Brain microvascular endothelial cell (primary cell): ENCODE measurements at regions not wholly inside any gene's neighbourhood (a gene's known extent, or its start where the extent isn't known, plus 50 kb on each side); places are given as distances from the start of the nearest gene placed in this dataset.

Experiments
- DNase-seq: peaks from one replicate; pipeline ENCODE4 v3.0.0-alpha.2; 2020
- H3K27ac ChIP-seq: fragments of 250-450 bp; sonication (Bioruptor Pico); 2 replicates; pipeline ENCODE4 v1.5.1; 2020; ENCODE audit warnings: mild to moderate bottlenecking, moderate library complexity
- H3K27me3 ChIP-seq: fragments of 250-450 bp; sonication (Bioruptor Pico); replicated peaks from 2 replicates; pipeline ENCODE4 v1.5.1; 2020; ENCODE audit warnings: mild to moderate bottlenecking
- H3K36me3 ChIP-seq: fragments of 250-450 bp; sonication (Bioruptor Pico); replicated peaks from 2 replicates; pipeline ENCODE4 v1.5.1; 2020; ENCODE audit warnings: mild to moderate bottlenecking
- H3K4me3 ChIP-seq: 2 replicates; pipeline ENCODE4 v1.5.1; 2011; ENCODE audit warnings: low read depth, mild to moderate bottlenecking, control low read depth, low read length, moderate library complexity
- in situ Hi-C: cut with HindIII; loops from 2 replicates; pipeline ENCODE4 v1.10.0; 2017; ENCODE audit warnings: low sequenced_read_pairs, low pct_ligation_motif_present
- TF ChIP-seq, protein P1 (sequence below): IDR thresholded peaks from 2 replicates; pipeline ENCODE4 v1.5.1; 2011; ENCODE audit warnings: low read depth, mild to moderate bottlenecking, moderate library complexity, low read length, control low read depth, inconsistent platforms; ENCODE audit errors: missing control alignments

- Histone ChIP-seq H3K4me3 (no peak overlapping the region), H3K27ac (no peak overlapping the region), H3K27me3 (peaks cover 10% of the 10 kb centered on the region), H3K36me3 (no peaks in the 10 kb centered on the region)
- DNase-seq, result no peak
- in situ Hi-C loops, result no loop called here
- TF ChIP-seq, protein P1, sequence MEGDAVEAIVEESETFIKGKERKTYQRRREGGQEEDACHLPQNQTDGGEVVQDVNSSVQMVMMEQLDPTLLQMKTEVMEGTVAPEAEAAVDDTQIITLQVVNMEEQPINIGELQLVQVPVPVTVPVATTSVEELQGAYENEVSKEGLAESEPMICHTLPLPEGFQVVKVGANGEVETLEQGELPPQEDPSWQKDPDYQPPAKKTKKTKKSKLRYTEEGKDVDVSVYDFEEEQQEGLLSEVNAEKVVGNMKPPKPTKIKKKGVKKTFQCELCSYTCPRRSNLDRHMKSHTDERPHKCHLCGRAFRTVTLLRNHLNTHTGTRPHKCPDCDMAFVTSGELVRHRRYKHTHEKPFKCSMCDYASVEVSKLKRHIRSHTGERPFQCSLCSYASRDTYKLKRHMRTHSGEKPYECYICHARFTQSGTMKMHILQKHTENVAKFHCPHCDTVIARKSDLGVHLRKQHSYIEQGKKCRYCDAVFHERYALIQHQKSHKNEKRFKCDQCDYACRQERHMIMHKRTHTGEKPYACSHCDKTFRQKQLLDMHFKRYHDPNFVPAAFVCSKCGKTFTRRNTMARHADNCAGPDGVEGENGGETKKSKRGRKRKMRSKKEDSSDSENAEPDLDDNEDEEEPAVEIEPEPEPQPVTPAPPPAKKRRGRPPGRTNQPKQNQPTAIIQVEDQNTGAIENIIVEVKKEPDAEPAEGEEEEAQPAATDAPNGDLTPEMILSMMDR, result no peak
These were observed 80.1 kb upstream of the ALDH1B1 start for GRCh38 chr9:38312406-38312805.

- Histone ChIP-seq H3K36me3 (no peaks in the 10 kb centered on the region), H3K27ac (no peak overlapping the region), H3K4me3 (no peak overlapping the region), H3K27me3 (peaks cover 10% of the 10 kb centered on the region)
- TF ChIP-seq, protein P1, result no peak
- in situ Hi-C loops, result no loop called here
- DNase-seq, result no peak
These were observed 80.9 kb upstream of the ALDH1B1 start for GRCh38 chr9:38311382-38312270.

DNA sequence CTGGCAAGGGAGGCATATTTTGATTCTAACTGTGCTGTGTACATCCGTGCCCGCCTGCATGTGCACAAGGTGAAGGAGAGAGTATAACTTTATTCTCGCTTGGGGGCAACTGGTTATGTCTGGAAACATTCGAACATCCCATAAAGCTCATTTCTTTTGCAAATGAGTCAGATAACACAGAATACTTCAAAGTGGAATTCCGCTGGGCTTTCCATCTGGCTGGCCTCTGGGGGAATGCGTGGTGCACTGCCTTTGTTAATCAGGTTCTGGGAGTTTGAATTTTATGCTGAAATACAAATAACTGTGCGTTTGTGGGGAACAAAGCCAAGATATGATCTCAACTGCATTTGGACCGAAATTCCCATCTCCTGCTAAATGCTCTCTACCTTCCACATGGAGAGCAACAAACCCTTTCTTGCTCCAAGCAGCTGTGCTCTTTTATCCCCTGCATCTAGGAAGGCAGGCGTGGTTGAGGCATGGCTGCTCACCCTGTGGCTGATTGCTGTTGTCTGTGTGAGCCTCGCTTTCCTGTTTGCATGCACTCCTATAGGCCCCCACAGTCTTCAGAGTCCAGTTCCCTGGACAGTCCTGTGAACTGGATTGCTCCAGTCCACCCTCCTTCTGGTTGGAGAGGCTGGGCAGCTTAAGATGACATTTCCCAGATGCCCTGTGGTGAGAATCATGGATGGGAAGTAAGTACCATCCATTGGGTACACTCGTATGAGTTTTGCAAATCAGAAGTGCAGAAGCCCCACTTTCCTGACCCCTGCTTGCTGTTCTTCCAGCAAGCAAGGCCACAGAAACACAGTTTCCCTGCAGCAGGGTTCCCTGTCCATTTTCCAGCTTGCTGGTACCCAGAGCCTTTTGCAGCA, 82.9 kb upstream of the ALDH1B1 start:
- Histone ChIP-seq H3K27ac (no peak overlapping the region), H3K27me3 (peaks cover 8% of the 10 kb centered on the region), H3K36me3 (no peaks in the 10 kb centered on the region), H3K4me3 (no peak overlapping the region)
- in situ Hi-C loops, result no loop called here
- TF ChIP-seq, protein P1, result no peak
- no peak for DNase-seq

DNA sequence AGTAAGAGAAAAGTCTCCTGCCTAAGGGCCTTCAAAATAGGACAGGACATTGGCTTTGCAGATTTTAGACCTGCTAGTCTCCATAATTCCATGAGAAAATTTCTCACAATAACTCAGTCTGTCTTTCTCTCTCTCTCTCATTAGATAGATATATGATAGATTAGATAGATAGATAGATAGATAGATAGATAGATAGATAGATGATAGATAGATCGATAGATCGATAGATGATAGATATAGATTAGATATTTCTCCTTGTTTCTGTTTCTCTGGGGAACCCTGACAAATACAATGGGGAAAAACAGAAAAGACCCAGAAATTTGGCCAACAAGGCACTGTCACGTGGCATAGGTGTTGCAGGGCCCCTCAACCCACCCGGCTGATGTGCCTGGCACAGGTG, 84.4 kb upstream of the ALDH1B1 start:
- no peaks in the 10 kb centered on the region for H3K36me3 ChIP-seq
- in situ Hi-C loops, result no loop called here
- DNase-seq, result no peak
- H3K27me3 ChIP-seq, result peaks cover 5% of the 10 kb centered on the region
- H3K27ac ChIP-seq, result no peak overlapping the region
- TF ChIP-seq, protein P1, result no peak
- no peak overlapping the region for H3K4me3 ChIP-seq

DNA sequence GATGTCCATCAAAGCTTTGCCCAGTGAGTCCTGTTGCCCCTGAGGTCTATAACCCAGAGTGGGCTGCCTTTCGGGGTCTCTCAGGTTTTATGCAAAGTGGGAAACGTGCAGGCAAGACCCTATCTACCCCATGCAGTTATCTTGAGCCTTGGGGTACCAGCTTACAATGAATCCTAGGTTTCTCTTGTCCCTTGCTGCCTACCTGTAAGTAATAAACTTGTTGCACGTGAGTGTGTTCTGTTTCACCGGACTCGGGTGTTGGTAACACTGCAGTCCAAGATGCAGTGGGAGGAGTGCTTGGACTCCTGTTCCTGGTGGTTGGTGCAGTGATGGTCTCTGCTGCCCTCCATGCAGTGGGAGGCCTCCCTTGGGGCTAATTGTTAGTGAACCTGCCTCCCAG, 85.6 kb upstream of the ALDH1B1 start:
- peaks cover 5% of the 10 kb centered on the region for H3K27me3 ChIP-seq
- in situ Hi-C loops, result no loop called here
- TF ChIP-seq, protein P1, result no peak
- no peak overlapping the region for H3K4me3 ChIP-seq
- DNase-seq, result no peak
- no peaks in the 10 kb centered on the region for H3K36me3 ChIP-seq
- H3K27ac ChIP-seq, result no peak overlapping the region
